Ovary (tissue), 3 donors: ENCODE measurements at regions not wholly inside any gene's neighbourhood (a gene's known extent, or its start where the extent isn't known, plus 50 kb on each side); places are given as distances from the start of the nearest gene placed in this dataset.

Source experiments
- CTCF ChIP-seq, 3 donors: fragments of 450-650 bp in 2 of 3; fragments of 200-600 bp in 1 of 3; IDR thresholded peaks; one replicate each; pipeline versions ENCODE4 v1.5.1 to v1.8.0; 2016 to 2022; ENCODE audit warnings: antibody characterized with exemption in 3 of 3, mild to moderate bottlenecking in 1 of 3
- EP300 ChIP-seq: sonication (generic); formaldehyde crosslinking; IDR thresholded peaks from one replicate; pipeline ENCODE4 v1.6.1; 2017; ENCODE audit warnings: antibody characterized with exemption
- POLR2A ChIP-seq: fragments of 450-650 bp; IDR thresholded peaks from one replicate; pipeline ENCODE4 v1.6.1; 2017; ENCODE audit warnings: antibody characterized with exemption, mild to moderate bottlenecking, moderate library complexity
- donor health status: DM: no; HTN: no; CAD: no.

- TF ChIP-seq CTCF (IDR thresholded peaks at IDR 0.05) = no peak
- TF ChIP-seq EP300 = no peak
- TF ChIP-seq POLR2A = no peak
These were observed 313.6 kb upstream of the DDX53 start for GRCh38 chrX:22686138-22686541.
